Liver (tissue), 8 donors: ENCODE measurements at regions not wholly inside any gene's neighbourhood (a gene's known extent, or its start where the extent isn't known, plus 50 kb on each side); places are given as distances from the start of the nearest gene placed in this dataset.
A peak's percentile ranks its signal among the peaks of the same experiment; 100 is the strongest.
"Not testable (repeated sequence)": the region's sequence is repeated elsewhere in the genome, so short reads cannot be mapped to it uniquely, and the experiment has no call there.

Source experiments
- DNase-seq: peaks from one replicate; pipeline ENCODE4 v3.0.0-alpha.2; 2017; ENCODE audit warnings: low spot score
- H3K27ac ChIP-seq, 2 donors: one replicate each; pipeline ENCODE4 v1.7.0; 2013; ENCODE audit warnings: inconsistent platforms in 2 of 2, low read length in 2 of 2, control low read depth in 1 of 2, low read depth in 1 of 2, mild to moderate bottlenecking in 1 of 2
- H3K27me3 ChIP-seq, 4 donors: one replicate each; pipeline versions ENCODE4 v1.6.1 to v1.7.0; 2013; ENCODE audit warnings: low read length in 3 of 4, inconsistent platforms in 1 of 4, mild to moderate bottlenecking in 1 of 4, moderate library complexity in 1 of 4; ENCODE audit not compliant: control insufficient read depth in 4 of 4, insufficient read depth in 4 of 4
- H3K36me3 ChIP-seq, 4 donors: one replicate each; pipeline versions ENCODE4 v1.6.1 to v1.7.0; 2013; ENCODE audit warnings: low read length in 3 of 4, mild to moderate bottlenecking in 3 of 4, low read depth in 1 of 4, moderate library complexity in 1 of 4; ENCODE audit not compliant: control insufficient read depth in 4 of 4, insufficient read depth in 3 of 4
- H3K4me1 ChIP-seq, 4 donors: one replicate each; pipeline versions ENCODE4 v1.6.1 to v1.7.0; 2013; ENCODE audit warnings: low read length in 3 of 4, mild to moderate bottlenecking in 3 of 4, moderate library complexity in 1 of 4; ENCODE audit not compliant: control insufficient read depth in 4 of 4, insufficient read depth in 4 of 4
- H3K4me3 ChIP-seq, 3 donors: one replicate each; pipeline versions ENCODE4 v1.6.1 to v1.7.0; 2013; ENCODE audit warnings: low read length in 3 of 3, control low read depth in 1 of 3, low read depth in 1 of 3, mild to moderate bottlenecking in 1 of 3
- H3K9ac ChIP-seq, 2 donors: one replicate each; pipeline ENCODE4 v1.7.0; 2013; ENCODE audit warnings: low read length in 2 of 2, mild to moderate bottlenecking in 2 of 2, moderate library complexity in 2 of 2, control low read depth in 1 of 2, low read depth in 1 of 2
- H3K9me3 ChIP-seq, 4 donors: one replicate each; pipeline versions ENCODE4 v1.6.1 to v1.7.0; 2013; ENCODE audit warnings: low read length in 3 of 4; ENCODE audit not compliant: control insufficient read depth in 4 of 4
- EGR1 ChIP-seq, 2 donors: IDR thresholded peaks; 2 replicates each; pipeline ENCODE4 v1.6.1; 2016 to 2018; ENCODE audit warnings: antibody characterized with exemption in 2 of 2, low read depth in 2 of 2
- FOXA2 ChIP-seq: IDR thresholded peaks from 2 replicates; pipeline ENCODE4 v1.6.1; 2016; ENCODE audit warnings: antibody characterized with exemption
- GABPA ChIP-seq, 2 donors: IDR thresholded peaks in 1 of 2; conservative IDR thresholded peaks in 1 of 2; 2 replicates each; pipeline ENCODE4 v1.6.1; 2016; ENCODE audit warnings: antibody characterized with exemption in 2 of 2, mild to moderate bottlenecking in 1 of 2, moderate library complexity in 1 of 2
- HNF4A ChIP-seq, 2 donors: conservative IDR thresholded peaks; 2 replicates each; pipeline ENCODE4 v1.6.1; 2016; ENCODE audit warnings: antibody characterized with exemption in 2 of 2, mild to moderate bottlenecking in 2 of 2
- HNF4G ChIP-seq: IDR thresholded peaks from 2 replicates; pipeline ENCODE4 v1.6.1; 2016; ENCODE audit warnings: antibody characterized with exemption
- JUND ChIP-seq, 2 donors: IDR thresholded peaks; 2 replicates each; pipeline ENCODE4 v1.6.1; 2016; ENCODE audit warnings: antibody characterized with exemption in 2 of 2
- NR2F2 ChIP-seq: IDR thresholded peaks from 2 replicates; pipeline ENCODE4 v1.6.1; 2016; ENCODE audit warnings: antibody characterized with exemption
- RXRA ChIP-seq, 2 donors: IDR thresholded peaks; 2 replicates each; pipeline ENCODE4 v1.6.1; 2017 to 2018; ENCODE audit warnings: antibody characterized with exemption in 2 of 2, mild to moderate bottlenecking in 1 of 2
- SP1 ChIP-seq: IDR thresholded peaks from 2 replicates; pipeline ENCODE4 v1.6.1; 2018; ENCODE audit warnings: antibody characterized with exemption, mild to moderate bottlenecking
- TAF1 ChIP-seq: conservative IDR thresholded peaks from 2 replicates; pipeline ENCODE4 v1.6.1; 2016; ENCODE audit warnings: antibody characterized with exemption, mild to moderate bottlenecking
- YY1 ChIP-seq: IDR thresholded peaks from 2 replicates; pipeline ENCODE4 v1.6.1; 2016; ENCODE audit warnings: antibody characterized with exemption, mild to moderate bottlenecking
- ZBTB33 ChIP-seq: IDR thresholded peaks from 2 replicates; pipeline ENCODE4 v1.6.1; 2016; ENCODE audit warnings: antibody characterized with exemption
- WGBS: extraction: QIAGEN DNeasy Blood & Tissue Kit; methylation state at CpG from one replicate; pipeline ENCODE4 v1.1.7; 2013; 5-methylcytosine and 5-hydroxymethylcytosine counted together
- TF ChIP-seq, protein P1 (sequence below): IDR thresholded peaks from 2 replicates; pipeline ENCODE4 v1.6.1; 2016; ENCODE audit warnings: antibody characterized with exemption
- TF ChIP-seq, protein P2 (sequence below): IDR thresholded peaks from 2 replicates; pipeline ENCODE4 v1.6.1; 2016; ENCODE audit warnings: antibody characterized with exemption
- TF ChIP-seq, protein P3 (sequence below): fragments of 150-350 bp; IDR thresholded peaks from 2 replicates; pipeline ENCODE4 v1.5.1; 2017; ENCODE audit warnings: improper control_type of control experiment, low read depth, low read length; ENCODE audit not compliant: missing input control
- donor health status: healthy.
- donor health status: healthy.
- donor health status: healthy.
- donor health status: healthy.
- donor health status: healthy.

- Histone ChIP-seq H3K9me3 (peaks cover 4 to 23% (median 6%) of the 10 kb centered on the region in 4 donors), H3K9ac (no peak overlapping the region), H3K36me3 (no peaks in the 10 kb centered on the region), H3K27me3 (no peaks in the 10 kb centered on the region), H3K4me3 (no peak overlapping the region), H3K27ac (no peak overlapping the region), H3K4me1 (no peaks in the 10 kb centered on the region)
- TF ChIP-seq, protein P1, sequence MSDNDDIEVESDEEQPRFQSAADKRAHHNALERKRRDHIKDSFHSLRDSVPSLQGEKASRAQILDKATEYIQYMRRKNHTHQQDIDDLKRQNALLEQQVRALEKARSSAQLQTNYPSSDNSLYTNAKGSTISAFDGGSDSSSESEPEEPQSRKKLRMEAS: no peak
- TF ChIP-seq NR2F2: peak; percentile 25
- DNase-seq: no peak
- 77% methylated on average over 6 of the region's 6 CpGs for WGBS
Measured at GRCh38 chr2:120647487-120647886, 88.2 kb upstream of the GLI2 start.

- WGBS: 86% methylated on average over 7 of the region's 7 CpGs
- not testable (repeated sequence) for H3K36me3 ChIP-seq, DNase-seq, H3K4me3 ChIP-seq, H3K9ac ChIP-seq, H3K4me1 ChIP-seq, H3K27ac ChIP-seq, H3K27me3 ChIP-seq
- peaks cover 4 to 25% (median 6%) of the 10 kb centered on the region in 4 donors for H3K9me3 ChIP-seq
Measured at GRCh38 chr2:120649381-120649780, 86.3 kb upstream of the GLI2 start.

GRCh38 chr2:120650022-120650644 lies 85.5 kb upstream of the GLI2 start:
- no peak for DNase-seq
- H3K36me3 ChIP-seq: no peaks in the 10 kb centered on the region
- H3K27ac ChIP-seq: no peak overlapping the region
- no peaks in the 10 kb centered on the region for H3K27me3 ChIP-seq
- H3K9ac ChIP-seq: no peak overlapping the region
- H3K4me3 ChIP-seq: no peak overlapping the region
- TF ChIP-seq HNF4A (conservative IDR thresholded peaks at IDR 0.05) (no peak), YY1 (no peak), GABPA (IDR thresholded peaks at IDR 0.05 in 1 of 2, conservative IDR thresholded peaks at IDR 0.05 in 1 of 2) (no peak), NR2F2 (no peak), RXRA (IDR thresholded peaks at IDR 0.05) (no peak), EGR1 (IDR thresholded peaks at IDR 0.05; ENCODE audit: low read depth in 2 of 2) (no peak), TAF1 (no peak), SP1 (no peak), JUND (IDR thresholded peaks at IDR 0.05) (no peak), FOXA2 (no peak), ZBTB33 (no peak), HNF4G (no peak)
- TF ChIP-seq, protein P2, sequence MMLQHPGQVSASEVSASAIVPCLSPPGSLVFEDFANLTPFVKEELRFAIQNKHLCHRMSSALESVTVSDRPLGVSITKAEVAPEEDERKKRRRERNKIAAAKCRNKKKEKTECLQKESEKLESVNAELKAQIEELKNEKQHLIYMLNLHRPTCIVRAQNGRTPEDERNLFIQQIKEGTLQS: no peak
- TF ChIP-seq, protein P3, sequence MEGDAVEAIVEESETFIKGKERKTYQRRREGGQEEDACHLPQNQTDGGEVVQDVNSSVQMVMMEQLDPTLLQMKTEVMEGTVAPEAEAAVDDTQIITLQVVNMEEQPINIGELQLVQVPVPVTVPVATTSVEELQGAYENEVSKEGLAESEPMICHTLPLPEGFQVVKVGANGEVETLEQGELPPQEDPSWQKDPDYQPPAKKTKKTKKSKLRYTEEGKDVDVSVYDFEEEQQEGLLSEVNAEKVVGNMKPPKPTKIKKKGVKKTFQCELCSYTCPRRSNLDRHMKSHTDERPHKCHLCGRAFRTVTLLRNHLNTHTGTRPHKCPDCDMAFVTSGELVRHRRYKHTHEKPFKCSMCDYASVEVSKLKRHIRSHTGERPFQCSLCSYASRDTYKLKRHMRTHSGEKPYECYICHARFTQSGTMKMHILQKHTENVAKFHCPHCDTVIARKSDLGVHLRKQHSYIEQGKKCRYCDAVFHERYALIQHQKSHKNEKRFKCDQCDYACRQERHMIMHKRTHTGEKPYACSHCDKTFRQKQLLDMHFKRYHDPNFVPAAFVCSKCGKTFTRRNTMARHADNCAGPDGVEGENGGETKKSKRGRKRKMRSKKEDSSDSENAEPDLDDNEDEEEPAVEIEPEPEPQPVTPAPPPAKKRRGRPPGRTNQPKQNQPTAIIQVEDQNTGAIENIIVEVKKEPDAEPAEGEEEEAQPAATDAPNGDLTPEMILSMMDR: no peak
- TF ChIP-seq, protein P1: no peak
- H3K4me1 ChIP-seq: no peaks in the 10 kb centered on the region
- 80% methylated on average over 1 of the region's 1 CpG for WGBS
- peaks cover 4 to 25% (median 6%) of the 10 kb centered on the region in 4 donors for H3K9me3 ChIP-seq
